Activated CD8-positive, alpha-beta memory T cell treated with anti-CD3 and anti-CD28 coated beads, Interleukin-2, amount 50 U/mL, for 4 hours (primary cell): ENCODE measurements at regions not wholly inside any gene's neighbourhood (a gene's known extent, or its start where the extent isn't known, plus 50 kb on each side); places are given as distances from the start of the nearest gene placed in this dataset.

Source experiments
- DNase-seq: peaks from one replicate; pipeline ENCODE4 v3.0.0-alpha.2; 2020

GRCh38 chr10:4522296-4523000 is 303.6 kb upstream of the AKR1E2 start:
- DNase-seq, result no peak

DNA sequence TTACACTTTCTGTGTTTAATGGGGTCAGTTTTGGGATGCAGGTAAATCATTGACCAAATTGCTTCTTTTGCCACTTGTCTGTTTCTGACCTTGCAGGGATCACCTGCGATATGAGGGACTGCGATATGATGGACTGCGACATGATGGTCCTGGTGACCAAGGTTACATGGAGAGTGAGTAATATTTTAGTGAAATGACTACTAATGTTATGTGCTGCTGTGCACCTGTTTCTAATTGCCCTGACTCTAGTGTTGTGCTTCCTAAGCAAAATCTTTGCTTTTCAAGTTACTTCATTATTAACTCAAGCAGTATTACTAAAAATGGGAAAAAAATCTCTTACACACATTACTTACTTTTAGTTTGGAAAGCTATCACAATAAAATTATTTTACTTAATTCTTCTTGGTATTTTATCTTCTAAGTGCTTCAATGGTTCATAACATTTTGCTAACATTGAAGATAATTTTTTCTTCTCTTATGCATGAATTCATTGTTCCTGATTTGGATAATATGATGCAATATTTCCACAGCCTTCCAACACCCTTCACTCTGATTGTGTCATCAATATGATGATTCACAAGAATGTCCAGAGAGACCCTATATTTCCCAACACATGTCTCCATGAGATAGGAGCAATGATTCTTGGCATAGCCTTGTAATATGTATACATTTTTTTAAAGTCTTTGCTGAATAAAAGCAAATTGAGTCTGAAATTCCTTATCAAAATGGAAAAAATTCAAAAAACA is 306.2 kb upstream of the AKR1E2 start:
- no peak for DNase-seq

GRCh38 chr10:4517746-4518145 is 308.3 kb upstream of the AKR1E2 start:
- DNase-seq, result no peak

- DNase-seq, result no peak
Measured at GRCh38 chr10:4515721-4516120, 310.3 kb upstream of the AKR1E2 start.

DNA sequence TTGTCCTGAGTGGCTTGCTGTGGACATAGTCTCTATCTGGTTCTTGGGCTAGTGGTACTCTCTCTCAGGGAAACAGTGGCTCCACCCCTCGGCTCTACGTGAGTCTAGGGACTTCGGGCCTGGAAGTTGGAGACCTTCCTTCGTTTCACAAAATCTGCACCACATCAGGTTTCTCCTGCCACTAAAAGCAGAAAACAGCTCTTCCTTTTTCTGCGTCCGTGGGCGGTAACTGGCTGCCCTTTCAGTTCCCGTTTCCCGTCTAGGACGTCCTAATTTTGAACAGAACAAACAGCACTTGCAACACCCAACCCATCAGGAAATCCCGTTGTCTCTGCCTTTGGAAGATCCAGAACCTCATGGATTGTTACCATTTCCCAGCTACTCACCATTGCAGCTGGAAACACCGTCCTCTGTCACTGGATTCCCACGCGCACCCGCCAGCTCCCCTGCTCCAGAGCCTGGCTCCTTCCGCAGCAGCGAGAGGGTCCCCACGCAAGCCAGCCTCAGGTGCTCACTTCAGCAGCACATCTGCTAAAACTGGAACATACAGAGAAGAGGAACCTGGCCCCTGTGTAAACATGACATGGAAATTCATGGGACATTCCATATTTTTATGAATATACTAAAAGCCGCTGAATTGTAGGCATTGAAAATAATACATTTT is 311.4 kb upstream of the AKR1E2 start:
- DNase-seq, result no peak

- no peak for DNase-seq
Measured at GRCh38 chr10:4512671-4513240, 313.3 kb upstream of the AKR1E2 start.

DNA sequence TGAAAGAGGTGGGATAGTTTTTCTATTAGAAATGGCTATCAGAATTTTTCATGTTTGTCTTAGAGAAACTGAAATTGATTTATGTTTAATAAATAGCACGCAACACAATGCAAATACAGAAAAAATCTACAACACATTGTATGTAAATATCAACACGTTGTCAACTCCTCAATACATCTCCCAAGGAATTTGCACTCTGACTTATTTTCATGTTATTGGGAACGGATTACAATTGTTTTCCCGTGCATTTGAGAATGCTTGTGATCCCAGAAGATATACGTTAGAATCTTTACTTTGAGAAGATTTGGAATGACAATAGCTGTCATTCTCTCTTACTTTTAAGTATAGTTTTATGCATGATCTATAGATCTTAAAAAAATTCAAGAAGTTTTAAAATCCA is 313.8 kb upstream of the AKR1E2 start:
- DNase-seq, result no peak

DNA sequence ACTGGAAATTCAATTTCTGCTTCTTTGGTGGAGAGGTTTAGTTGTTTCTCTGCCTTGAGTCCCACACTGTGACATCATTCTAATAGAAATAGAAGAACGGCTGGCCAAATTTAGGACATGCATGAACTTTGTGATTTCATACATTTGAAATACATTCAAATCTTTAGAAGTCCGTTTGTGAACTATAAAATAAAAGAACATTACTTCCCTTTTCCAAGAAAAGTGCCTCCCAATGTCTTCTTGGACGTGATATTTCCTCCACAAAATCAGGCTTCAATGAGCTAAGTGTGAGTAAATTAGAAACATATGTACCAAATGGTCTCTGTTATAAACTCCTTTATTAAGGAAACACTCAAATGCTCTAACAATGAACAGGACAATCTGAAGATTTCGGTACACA is 314.5 kb upstream of the AKR1E2 start:
- no peak for DNase-seq

DNA sequence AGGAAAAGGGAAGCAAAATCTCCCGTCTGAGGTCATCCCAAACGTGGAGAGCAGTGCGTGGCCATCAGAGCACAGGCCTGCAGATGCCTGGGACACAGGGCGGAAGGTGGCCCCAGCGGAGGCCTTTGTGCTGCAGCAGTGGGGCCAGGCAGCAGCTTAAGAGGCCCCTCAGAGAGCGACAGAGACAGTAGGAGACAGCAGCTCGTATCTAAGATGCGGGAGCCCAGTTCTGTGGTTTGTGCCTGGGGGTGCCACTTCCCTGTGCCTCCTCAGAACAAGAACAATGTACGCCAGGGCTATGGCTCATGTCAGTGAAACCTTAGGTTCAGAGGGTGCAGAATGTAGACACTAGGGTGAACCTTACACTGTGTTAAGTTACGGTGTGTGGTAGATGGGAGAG is 316.6 kb upstream of the AKR1E2 start:
- no peak for DNase-seq

DNA sequence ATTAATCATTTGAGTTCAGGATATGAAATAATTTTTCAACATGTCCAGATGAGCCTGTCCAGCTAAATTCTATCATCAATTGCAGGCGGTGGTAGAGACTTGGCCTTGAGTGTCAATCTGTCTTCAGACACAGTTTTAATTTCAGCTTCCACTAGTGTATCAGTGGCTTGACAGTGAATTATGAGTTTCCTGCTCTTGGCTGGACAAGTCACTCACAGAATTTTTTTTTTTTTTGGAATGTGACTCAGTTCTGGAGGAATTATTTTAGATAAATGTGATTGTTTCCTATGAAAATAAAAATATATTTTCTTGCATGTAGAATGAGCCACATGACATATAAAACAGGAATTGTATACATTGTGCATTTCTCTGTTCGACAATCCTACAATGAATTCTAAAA is 319.9 kb upstream of the AKR1E2 start:
- no peak for DNase-seq

DNA sequence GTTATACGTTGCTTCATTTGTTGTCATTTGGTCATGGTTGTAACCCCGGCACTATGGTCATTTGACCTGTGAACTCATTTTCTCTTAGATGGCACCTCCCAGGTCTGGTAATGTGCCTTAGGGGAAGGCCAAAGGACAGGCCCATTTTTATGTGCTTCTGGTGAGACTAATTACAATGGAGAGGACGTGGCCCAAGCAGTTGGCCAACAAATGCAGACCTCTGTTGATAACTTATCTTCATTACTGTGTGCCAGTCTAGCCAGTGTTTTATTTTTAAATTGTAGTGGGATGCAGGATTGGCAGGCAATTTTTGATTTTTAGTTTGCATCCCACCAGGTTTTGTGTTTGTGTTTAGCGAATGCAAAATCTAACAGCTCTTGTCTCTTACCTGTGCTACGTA is 321.5 kb upstream of the AKR1E2 start:
- no peak for DNase-seq

DNA sequence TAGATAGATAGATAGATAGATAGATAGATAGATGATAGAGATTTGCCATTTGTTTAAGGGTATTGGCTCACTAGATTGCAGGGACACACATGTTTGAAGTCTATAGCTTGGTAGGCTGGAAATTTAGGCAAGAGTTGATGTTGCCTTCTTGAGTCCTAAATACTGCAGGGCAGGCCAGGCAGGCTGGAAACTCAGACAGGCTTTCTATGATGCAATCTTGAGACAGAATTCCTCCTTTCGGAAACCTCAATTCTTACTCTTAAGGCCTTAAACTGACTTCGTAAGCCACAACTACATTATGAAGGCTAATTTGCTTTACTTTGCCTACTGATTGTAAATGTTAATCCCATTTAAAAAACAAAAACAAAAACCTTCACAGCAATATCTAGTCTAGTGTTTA is 322.9 kb upstream of the AKR1E2 start:
- no peak for DNase-seq

DNA sequence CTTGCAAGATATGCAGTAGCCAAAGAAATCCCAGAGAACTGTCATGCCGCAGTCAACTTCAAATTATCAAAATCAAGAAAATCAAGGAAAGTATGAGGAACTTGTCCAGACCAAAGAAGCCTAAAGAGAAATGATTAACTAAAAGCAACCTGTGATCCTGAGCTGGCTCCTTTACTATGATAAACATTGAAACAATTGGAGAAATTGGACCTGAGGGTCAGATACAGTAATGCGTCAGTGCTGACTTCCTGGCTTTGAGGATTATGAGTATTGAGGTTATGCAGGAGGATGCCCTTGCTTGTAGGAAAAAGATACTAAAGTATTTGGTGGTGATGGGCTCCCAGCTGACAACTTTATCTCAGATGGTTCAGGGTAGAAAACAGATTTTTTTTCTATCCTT is 324.7 kb upstream of the AKR1E2 start:
- no peak for DNase-seq

DNA sequence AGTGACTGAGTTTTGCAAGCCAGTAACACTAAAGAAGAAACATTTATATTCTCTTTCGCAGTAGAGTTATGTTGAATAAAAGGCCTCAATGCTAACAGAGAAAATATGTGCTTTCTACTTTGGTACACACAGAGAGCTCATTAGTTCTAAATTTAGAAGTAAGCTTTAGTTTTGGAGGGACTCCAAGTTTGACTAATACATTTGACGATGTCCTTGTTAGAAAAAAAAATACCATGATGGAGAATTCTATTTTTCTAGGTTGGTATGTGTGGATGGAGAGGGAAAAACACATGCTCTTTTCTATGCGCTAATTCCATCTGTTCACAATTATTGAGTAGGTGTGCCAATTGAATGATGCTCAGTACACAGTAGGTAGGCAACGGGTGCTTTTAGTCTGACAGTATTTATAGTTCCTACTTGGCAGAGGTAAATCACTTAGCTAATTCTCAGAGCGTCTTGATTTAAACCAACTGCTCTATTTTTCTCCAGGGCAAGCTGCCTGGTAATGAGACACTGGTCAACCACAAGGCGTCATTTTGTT is 327.2 kb upstream of the AKR1E2 start:
- no peak for DNase-seq

DNA sequence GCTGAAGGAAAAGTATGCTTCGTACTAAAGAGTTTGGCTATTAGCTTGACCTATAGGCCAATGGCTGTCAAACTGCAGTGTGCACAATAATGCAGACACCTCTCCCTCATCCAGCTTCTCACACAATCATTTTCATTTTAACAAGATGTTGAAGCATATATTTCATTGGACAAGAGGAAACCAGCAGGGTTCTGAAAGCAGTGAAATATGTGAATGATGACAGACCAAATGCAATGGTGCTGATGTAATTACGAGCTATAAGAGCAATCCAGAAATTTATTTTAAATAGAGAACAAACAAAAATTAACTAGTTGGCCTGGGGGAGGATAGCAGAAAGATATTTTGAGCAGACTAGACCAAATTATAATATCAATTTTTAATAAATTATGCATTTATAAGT is 331.5 kb upstream of the AKR1E2 start:
- no peak for DNase-seq

DNA sequence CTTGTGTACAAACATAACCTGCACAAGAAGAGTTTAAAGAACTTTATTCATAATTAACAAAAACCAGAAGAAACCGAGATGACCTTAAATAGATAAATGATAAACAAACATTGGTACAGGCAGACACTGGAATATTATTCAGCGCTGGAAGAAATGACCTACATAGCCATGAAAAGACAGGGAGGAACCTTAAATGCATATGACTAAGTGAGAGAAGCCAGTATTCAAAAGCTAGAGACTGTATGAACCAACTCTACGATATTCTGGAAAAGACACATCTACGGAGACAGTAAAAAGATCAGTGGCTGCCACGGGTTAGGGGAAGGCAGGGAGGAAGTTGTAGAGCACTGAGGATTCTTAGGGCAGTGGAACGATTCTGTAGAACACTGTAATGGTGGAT is 333.8 kb upstream of the AKR1E2 start:
- no peak for DNase-seq

DNA sequence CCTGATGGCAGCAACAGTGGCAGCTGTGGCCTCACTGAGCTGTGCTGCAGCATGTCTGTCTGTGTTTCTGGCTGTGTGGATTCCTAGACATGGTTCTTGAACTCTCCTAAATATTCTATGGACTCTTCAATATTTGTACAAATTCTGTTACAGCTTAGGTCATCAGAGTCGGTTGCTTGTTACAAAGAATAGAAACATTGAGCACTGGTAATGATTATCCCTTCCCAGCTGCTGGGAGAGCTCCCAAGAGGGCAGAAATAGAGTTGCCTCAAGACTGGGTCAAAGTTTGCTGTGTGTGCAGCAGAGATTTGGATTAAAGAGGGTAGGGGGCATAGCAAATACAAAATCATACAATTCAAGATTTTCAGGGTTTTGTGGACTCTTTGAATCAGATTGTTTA is 337.1 kb upstream of the AKR1E2 start:
- no peak for DNase-seq

GRCh38 chr10:4485636-4486035 is 340.4 kb upstream of the AKR1E2 start:
- DNase-seq, result no peak

GRCh38 chr10:4483811-4484210 is 342.2 kb upstream of the AKR1E2 start:
- no peak for DNase-seq

- DNase-seq, result no peak
Measured at GRCh38 chr10:4482659-4483058, 343.3 kb upstream of the AKR1E2 start.

- no peak for DNase-seq
Measured at GRCh38 chr10:4481192-4481591, 344.8 kb upstream of the AKR1E2 start.

GRCh38 chr10:4479342-4479741 is 346.7 kb upstream of the AKR1E2 start:
- DNase-seq, result no peak

DNA sequence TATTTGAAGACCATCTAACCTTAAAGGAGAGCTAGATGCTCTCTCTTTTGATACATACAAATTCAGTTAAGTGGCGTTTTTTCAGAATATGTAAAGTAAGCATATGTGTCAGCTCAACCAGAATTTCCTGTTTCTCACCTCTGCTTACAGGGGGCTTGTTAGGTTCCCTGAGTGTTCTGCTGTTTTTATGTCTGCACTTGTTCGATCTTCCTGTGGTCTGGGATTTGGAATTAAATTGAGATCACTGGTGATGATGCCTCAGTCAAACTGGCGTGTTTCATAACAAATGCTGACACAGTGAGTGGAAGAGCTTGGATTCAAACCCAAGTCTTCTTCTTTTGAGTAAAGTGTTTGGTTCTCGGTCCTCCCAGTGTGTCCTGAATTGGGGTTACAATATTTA is 348.3 kb upstream of the AKR1E2 start:
- DNase-seq, result no peak
